ENCODE measurements at regions not wholly inside any gene's neighbourhood (a gene's known extent, or its start where the extent isn't known, plus 50 kb on each side); places are given as distances from the start of the nearest gene placed in this dataset.
A peak's percentile ranks its signal among the peaks of the same experiment; 100 is the strongest.
"Not testable (repeated sequence)": the region's sequence is repeated elsewhere in the genome, so short reads cannot be mapped to it uniquely, and the experiment has no call there.

- no peak for DNase-seq
Observed at GRCh38 chr4:145293658-145294057, 113.3 kb upstream of the OTUD4 start.

- DNase-seq = no peak
Observed at GRCh38 chr4:145290955-145291354, 110.6 kb upstream of the OTUD4 start.

GRCh38 chr4:145289403-145290076 lies 109.2 kb upstream of the OTUD4 start:
- DNase-seq = no peak

- DNase-seq = no peak
Observed at GRCh38 chr4:145287351-145287750, 107.0 kb upstream of the OTUD4 start.

- no peak for DNase-seq
Observed at GRCh38 chr4:145285928-145286327, 105.5 kb upstream of the OTUD4 start.

- no peak for DNase-seq
Observed at GRCh38 chr4:145283909-145284308, 103.5 kb upstream of the OTUD4 start.

GRCh38 chr4:145281951-145282350 lies 101.6 kb upstream of the OTUD4 start:
- no peak for DNase-seq

- DNase-seq = no peak
Observed at GRCh38 chr4:145281224-145281623, 100.8 kb upstream of the OTUD4 start.

- no peak for DNase-seq
Observed at GRCh38 chr4:145280541-145280940, 100.2 kb upstream of the OTUD4 start.

- DNase-seq = no peak
Observed at GRCh38 chr4:145279122-145279960, 99.0 kb upstream of the OTUD4 start.

- no peak for DNase-seq
Observed at GRCh38 chr4:145278341-145279121, 98.1 kb upstream of the OTUD4 start.

GRCh38 chr4:145277011-145277410 lies 96.6 kb upstream of the OTUD4 start:
- no peak for DNase-seq

GRCh38 chr4:145276050-145276449 lies 95.7 kb upstream of the OTUD4 start:
- no peak for DNase-seq

- no peak for DNase-seq
Observed at GRCh38 chr4:145271194-145271593, 90.8 kb upstream of the OTUD4 start.

- no peak for DNase-seq
Observed at GRCh38 chr4:145266881-145267280, 86.5 kb upstream of the OTUD4 start.

- DNase-seq = no peak
Observed at GRCh38 chr4:145260091-145260490, 79.7 kb upstream of the OTUD4 start.

GRCh38 chr4:145255311-145255710 lies 74.9 kb upstream of the OTUD4 start:
- not testable (repeated sequence) for DNase-seq

GRCh38 chr4:145252190-145252589 lies 71.8 kb upstream of the OTUD4 start:
- DNase-seq = no peak

GRCh38 chr4:145251391-145251790 lies 71.0 kb upstream of the OTUD4 start:
- no peak for DNase-seq

GRCh38 chr4:145248971-145249370 lies 68.6 kb upstream of the OTUD4 start:
- no peak for DNase-seq

- no peak for DNase-seq
Observed at GRCh38 chr4:145248502-145248901, 68.1 kb upstream of the OTUD4 start.

GRCh38 chr4:145234091-145234706 lies 53.8 kb upstream of the OTUD4 start:
- peak; percentile 54 for DNase-seq
